T-helper 1 cell treated with Interleukin-12 subunit alpha and Interleukin-12 subunit beta and Interleukin-4 antibody, amounts not matched to agents 30 μg/mL and 1 μg/mL, for 36 hours (primary cell): ENCODE measurements at regions not wholly inside any gene's neighbourhood (a gene's known extent, or its start where the extent isn't known, plus 50 kb on each side); places are given as distances from the start of the nearest gene placed in this dataset.
"Not testable (repeated sequence)": the region's sequence is repeated elsewhere in the genome, so short reads cannot be mapped to it uniquely, and the experiment has no call there.

ENCODE experiments used
- H3K27ac Mint-ChIP-seq: one replicate; pipeline ENCODE4 v1.8.0; 2021; ENCODE audit warnings: mild to moderate bottlenecking, mixed read lengths
- H3K27me3 Mint-ChIP-seq: one replicate; pipeline ENCODE4 v1.8.0; 2021; ENCODE audit warnings: low read depth, mixed read lengths
- H3K36me3 Mint-ChIP-seq: one replicate; pipeline ENCODE4 v1.8.0; 2021; ENCODE audit warnings: low read depth, mixed read lengths
- H3K4me1 Mint-ChIP-seq: one replicate; pipeline ENCODE4 v1.8.0; 2021; ENCODE audit warnings: low read depth, mixed read lengths
- H3K4me3 Mint-ChIP-seq: one replicate; pipeline ENCODE4 v1.8.0; 2021; ENCODE audit warnings: mild to moderate bottlenecking, moderate library complexity, mixed read lengths
- H3K9me3 Mint-ChIP-seq: one replicate; pipeline ENCODE4 v1.8.0; 2021; ENCODE audit warnings: mixed read lengths

DNA sequence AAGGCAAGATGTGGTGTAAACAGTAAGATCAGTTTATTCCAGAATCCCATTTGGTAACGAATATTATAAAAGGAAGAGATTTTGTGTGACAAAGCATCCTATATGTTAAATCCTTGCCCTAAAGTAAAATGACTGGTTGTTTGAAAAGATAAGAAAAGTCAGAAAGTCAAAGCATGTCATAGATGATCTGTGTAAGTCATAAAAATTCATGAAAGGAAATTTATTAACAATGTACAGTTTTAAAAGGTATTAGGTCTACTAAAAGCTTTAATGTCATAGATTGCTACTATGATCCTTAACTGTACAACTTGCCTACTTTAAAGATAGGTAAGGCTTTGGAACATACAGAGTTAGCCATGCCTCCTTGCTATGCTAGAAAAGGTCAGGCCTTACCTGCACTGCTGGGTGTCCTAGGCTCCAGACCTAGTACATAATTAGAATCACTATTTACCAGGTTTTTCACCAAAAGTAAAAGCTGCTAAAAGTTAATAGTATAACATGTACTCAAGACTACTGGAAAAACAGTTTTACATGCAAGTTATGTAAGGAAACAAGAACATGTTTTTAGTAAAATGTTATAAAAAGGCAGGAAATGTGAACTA is 1090.1 kb upstream of the ADGRB3 start:
- no peak overlapping the region for H3K27ac Mint-ChIP-seq
- H3K27me3 Mint-ChIP-seq: no peaks in the 10 kb centered on the region
- peaks cover 15% of the 10 kb centered on the region for H3K9me3 Mint-ChIP-seq
- H3K4me3 Mint-ChIP-seq: no peak overlapping the region
- H3K36me3 Mint-ChIP-seq: no peaks in the 10 kb centered on the region
- no peaks in the 10 kb centered on the region for H3K4me1 Mint-ChIP-seq

DNA sequence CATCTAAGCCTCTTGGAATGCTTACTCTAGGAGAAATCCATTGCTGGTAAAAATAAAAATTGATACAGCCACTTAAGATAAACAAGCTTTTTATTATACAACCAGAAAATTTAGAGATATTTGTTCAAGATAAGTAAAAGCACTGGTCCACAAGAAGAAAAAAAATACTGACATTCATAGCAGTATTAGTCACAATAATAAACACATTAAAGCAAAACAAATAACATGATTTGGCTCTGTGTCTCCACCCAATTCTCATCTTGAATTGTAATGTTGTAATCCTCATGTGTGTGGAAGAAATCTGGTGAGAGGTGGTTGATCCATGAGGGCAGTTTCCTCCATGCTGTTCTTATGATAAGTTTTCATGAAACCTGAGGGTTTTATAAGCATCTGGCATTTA is 1093.5 kb upstream of the ADGRB3 start:
- H3K4me1 Mint-ChIP-seq: no peaks in the 10 kb centered on the region
- H3K27me3 Mint-ChIP-seq: no peaks in the 10 kb centered on the region
- H3K36me3 Mint-ChIP-seq: no peaks in the 10 kb centered on the region
- no peak overlapping the region for H3K27ac Mint-ChIP-seq
- no peak overlapping the region for H3K4me3 Mint-ChIP-seq
- H3K9me3 Mint-ChIP-seq: peaks cover 15% of the 10 kb centered on the region

DNA sequence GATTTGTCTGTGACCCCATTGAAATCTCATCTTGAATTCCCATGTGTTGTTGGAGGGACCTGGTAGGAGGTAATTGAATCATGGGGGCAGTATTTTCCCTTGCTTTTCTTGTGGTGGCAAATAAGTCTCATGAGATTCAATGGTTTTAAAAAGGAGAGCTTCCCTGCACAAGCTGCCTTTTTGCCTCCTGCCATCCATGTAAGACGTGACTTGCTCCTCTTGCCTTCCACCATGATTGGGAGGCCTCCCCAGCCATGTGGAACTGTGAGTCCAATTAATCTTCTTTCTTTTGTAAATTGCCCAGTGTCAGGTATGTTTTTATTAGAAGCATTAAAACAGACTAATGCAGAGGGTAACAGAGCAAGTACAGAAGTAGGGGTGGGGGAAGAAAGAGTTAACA is 1097.0 kb upstream of the ADGRB3 start:
- Mint-ChIP-seq H3K4me3 (no peak overlapping the region), H3K27ac (no peak overlapping the region), H3K36me3 (no peaks in the 10 kb centered on the region), H3K27me3 (no peaks in the 10 kb centered on the region), H3K4me1 (no peaks in the 10 kb centered on the region), H3K9me3 (peaks cover 12% of the 10 kb centered on the region)

DNA sequence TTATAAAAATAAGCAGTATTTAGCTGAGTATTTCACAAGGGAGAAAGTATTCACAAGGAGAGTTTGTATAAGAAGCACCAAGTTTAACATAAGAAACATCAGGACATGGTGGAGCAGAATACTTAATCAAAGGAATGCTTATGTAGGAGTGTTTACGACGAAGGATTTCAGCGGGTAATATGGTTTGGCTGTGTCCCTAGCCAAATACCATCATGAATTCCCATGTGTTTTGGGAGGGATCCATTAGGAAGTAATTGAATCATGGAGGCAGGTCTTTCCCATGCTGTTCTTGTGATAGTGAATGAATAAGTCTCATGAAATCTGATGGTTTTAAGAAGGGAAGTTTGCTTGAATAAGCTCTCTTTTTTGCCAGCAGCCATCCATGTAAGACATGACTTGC is 1099.1 kb upstream of the ADGRB3 start:
- Mint-ChIP-seq H3K36me3 (no peaks in the 10 kb centered on the region), H3K9me3 (peaks cover 7% of the 10 kb centered on the region), H3K4me3 (no peak overlapping the region), H3K27ac (no peak overlapping the region), H3K4me1 (no peaks in the 10 kb centered on the region), H3K27me3 (no peaks in the 10 kb centered on the region)

DNA sequence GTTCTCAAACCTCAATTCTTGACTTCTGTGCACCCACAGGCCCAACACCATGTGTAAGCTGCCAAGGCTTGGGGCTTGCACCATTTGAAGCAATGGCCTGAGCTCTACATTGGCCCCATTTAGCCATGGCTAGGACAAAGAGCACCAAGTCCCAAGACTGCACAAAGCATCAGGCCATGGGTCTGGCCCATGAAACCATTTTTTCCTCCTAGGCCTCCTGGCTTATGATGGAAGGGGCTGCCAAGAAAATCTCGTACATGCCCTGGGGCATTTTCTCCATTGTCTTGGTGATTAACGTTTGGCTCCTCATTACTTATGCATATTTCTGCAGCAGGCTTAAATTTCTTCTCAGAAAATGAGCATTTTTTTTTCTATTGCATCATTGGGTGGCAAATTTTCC is 1128.7 kb upstream of the ADGRB3 start:
- H3K4me3 Mint-ChIP-seq: no peak overlapping the region
- H3K9me3 Mint-ChIP-seq: peaks cover 19% of the 10 kb centered on the region
- H3K36me3 Mint-ChIP-seq: no peaks in the 10 kb centered on the region
- no peak overlapping the region for H3K27ac Mint-ChIP-seq
- H3K27me3 Mint-ChIP-seq: no peaks in the 10 kb centered on the region
- H3K4me1 Mint-ChIP-seq: no peaks in the 10 kb centered on the region

DNA sequence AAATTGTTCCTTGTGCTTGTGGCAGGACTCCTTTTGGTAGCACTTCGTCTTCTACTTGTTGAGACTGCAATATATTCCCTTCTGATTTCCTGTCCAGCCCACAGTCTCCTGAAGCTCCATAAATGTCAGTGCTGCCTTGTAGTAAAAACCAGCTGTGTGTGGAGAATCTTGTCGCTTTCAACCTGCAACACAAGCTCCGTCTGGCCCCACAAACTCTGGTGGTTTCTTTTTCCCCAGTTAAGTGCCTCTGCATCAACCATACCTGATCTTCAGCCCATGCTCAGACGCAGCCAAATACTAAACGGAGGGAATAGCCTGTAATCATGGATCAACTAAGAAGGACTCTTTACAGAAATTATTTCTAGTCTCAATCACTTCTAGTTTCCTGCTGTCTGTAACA is 1133.3 kb upstream of the ADGRB3 start:
- Mint-ChIP-seq H3K4me3 (no peak overlapping the region), H3K36me3 (no peaks in the 10 kb centered on the region), H3K27ac (no peak overlapping the region), H3K4me1 (no peaks in the 10 kb centered on the region), H3K27me3 (no peaks in the 10 kb centered on the region), H3K9me3 (peaks cover 5% of the 10 kb centered on the region)

DNA sequence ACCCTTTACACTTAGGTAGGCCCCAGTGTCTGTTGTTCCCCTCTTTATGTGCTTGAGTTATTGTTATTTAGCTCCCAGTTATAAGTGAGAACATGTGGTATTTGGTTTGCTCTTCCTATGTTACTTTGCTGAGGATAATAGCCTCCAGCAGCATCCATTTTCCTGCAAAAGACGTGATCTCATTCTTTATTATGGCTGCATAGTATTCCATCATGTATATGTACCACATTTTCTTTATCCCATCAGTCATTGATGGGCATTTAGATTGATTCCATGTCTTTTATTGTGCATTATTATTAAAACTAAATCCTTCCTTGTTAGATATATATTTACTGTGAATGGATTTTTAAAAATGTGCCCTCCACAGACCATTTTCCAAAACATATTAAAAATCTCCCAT is 1137.3 kb upstream of the ADGRB3 start:
- Mint-ChIP-seq H3K27me3 (no peaks in the 10 kb centered on the region), H3K4me1 (no peaks in the 10 kb centered on the region), H3K27ac (no peak overlapping the region), H3K4me3 (no peak overlapping the region), H3K36me3 (no peaks in the 10 kb centered on the region), H3K9me3 (peaks cover 9% of the 10 kb centered on the region)

DNA sequence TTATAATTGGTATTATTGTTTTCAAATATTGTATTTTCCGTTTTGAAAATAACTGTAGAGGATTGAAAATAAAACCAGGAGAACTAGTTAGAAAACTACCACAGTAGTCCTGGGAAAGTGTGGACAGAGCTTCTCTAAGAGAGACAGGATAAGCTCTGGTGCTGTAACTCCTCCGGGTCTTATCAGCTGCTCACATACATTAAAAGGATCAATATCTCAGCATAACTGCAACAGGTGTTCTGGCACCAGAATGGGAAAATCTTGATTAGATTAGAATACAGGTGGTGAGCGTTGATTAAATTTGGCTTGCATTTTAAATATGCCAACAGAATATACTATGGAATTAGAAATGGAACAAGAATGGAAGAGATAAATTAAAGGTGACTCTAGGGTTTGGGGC is 1138.9 kb upstream of the ADGRB3 start:
- no peak overlapping the region for H3K27ac Mint-ChIP-seq
- H3K4me1 Mint-ChIP-seq: no peaks in the 10 kb centered on the region
- no peaks in the 10 kb centered on the region for H3K27me3 Mint-ChIP-seq
- peaks cover 13% of the 10 kb centered on the region for H3K9me3 Mint-ChIP-seq
- no peak overlapping the region for H3K4me3 Mint-ChIP-seq
- H3K36me3 Mint-ChIP-seq: no peaks in the 10 kb centered on the region

DNA sequence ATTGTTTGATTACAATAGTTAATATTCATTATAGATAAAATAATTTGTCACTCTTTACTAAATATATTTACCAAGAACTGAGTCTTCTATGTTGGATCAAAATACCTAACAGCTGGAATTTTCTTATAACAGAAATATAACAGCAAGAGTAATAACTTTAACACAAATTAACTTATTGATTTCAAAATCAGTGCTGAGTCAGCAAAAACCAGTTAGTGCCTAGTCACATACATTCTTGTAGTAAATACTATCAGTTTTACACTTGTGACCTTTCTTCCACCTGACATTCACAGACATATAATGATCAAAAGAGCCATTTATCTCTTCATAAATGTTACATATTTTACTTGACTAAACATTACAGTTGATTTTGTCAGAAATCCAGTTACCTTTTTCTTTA is 1141.4 kb upstream of the ADGRB3 start:
- Mint-ChIP-seq H3K27ac (no peak overlapping the region), H3K36me3 (no peaks in the 10 kb centered on the region), H3K4me1 (no peaks in the 10 kb centered on the region), H3K9me3 (peaks cover 26% of the 10 kb centered on the region), H3K4me3 (no peak overlapping the region), H3K27me3 (no peaks in the 10 kb centered on the region)

DNA sequence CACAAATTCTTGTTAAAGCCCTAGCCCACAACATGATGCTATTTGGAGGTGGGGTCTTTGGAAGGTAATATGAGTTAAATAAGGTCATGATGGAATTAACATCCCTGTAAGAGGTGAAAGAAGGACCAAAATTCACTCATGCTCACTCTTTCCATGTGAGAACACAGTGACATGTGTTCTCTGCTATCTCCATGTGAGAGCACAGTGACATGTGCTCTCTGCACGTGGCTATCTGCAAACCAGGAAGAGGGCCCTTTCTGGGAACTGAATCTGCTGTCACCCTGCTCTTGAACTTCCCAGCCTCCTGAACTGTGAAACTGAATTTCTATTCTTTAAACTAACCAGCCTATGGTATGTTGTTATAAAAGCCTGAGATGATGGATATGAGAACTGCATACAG is 1159.4 kb upstream of the ADGRB3 start:
- no peak overlapping the region for H3K27ac Mint-ChIP-seq
- H3K4me1 Mint-ChIP-seq: no peaks in the 10 kb centered on the region
- H3K36me3 Mint-ChIP-seq: no peaks in the 10 kb centered on the region

DNA sequence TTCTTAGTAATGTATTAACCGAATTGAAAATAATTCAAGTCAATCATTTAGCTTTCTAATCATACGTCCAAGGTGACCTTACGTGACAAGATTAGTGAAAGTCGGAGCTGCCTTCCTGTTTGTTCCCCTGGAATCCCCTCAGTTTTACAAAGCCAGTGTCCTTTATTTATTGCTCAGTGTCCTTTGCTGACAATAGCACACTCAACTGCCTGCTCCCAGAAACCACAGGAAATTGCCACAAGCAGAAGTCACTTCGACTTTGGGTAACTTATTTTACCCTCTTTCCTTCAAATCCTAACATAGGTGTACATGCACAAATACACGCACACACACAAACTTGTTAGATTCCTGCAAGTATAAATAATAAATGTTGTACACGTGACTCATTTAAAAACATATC is 1167.7 kb upstream of the ADGRB3 start:
- no peaks in the 10 kb centered on the region for H3K4me1 Mint-ChIP-seq
- H3K36me3 Mint-ChIP-seq: no peaks in the 10 kb centered on the region
- peaks cover 26% of the 10 kb centered on the region for H3K9me3 Mint-ChIP-seq
- H3K27me3 Mint-ChIP-seq: no peaks in the 10 kb centered on the region
- no peak overlapping the region for H3K27ac Mint-ChIP-seq
- no peak overlapping the region for H3K4me3 Mint-ChIP-seq

More for the DNA sequence above, 1159.4 kb upstream of the ADGRB3 start:
- H3K27me3 Mint-ChIP-seq: no peaks in the 10 kb centered on the region
- peaks cover 11% of the 10 kb centered on the region for H3K9me3 Mint-ChIP-seq
- H3K4me3 Mint-ChIP-seq: no peak overlapping the region

DNA sequence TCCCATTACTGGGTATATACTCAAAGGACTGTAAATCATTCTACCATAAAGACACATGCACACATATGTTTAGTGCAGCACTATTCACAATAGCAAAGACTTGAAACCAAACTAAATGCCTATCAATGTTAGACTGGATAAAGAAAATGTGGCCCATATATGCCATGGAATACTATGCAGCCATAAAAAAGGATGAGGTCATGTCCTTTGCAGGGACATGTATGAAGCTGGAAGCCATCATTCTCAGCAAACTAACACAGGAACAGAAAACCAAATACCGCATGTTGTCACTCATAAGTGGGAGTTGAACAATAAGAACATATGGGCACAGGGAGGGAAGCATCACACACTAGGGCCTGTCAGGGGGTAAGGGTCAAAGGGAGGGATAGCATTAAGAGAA is 1172.4 kb upstream of the ADGRB3 start:
- H3K4me3 Mint-ChIP-seq, H3K27me3 Mint-ChIP-seq, H3K36me3 Mint-ChIP-seq, H3K4me1 Mint-ChIP-seq, H3K27ac Mint-ChIP-seq: not testable (repeated sequence)
- H3K9me3 Mint-ChIP-seq: peaks cover 47% of the 10 kb centered on the region

DNA sequence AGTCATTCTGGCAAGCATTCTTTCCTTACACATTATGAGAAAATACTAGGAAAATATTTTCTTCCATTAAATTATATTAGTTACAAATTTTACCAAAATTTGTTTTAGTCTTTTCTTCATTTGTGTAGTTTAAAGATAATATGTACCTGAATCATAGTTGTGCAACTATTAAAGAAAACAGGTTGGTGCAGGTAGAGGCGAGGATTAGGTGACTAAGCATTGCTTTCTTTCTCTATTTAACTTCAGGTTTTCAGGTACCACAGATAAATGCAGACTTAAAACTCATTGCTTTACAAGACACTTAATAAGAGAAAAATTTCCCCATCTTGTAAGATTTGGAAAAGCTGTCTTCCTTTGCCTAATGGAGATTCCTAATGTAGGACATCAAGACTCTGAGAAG is 1175.5 kb upstream of the ADGRB3 start:
- peaks cover 36% of the 10 kb centered on the region for H3K9me3 Mint-ChIP-seq
- no peaks in the 10 kb centered on the region for H3K4me1 Mint-ChIP-seq
- H3K36me3 Mint-ChIP-seq: no peaks in the 10 kb centered on the region
- H3K27me3 Mint-ChIP-seq: no peaks in the 10 kb centered on the region
- no peak overlapping the region for H3K27ac Mint-ChIP-seq
- H3K4me3 Mint-ChIP-seq: no peak overlapping the region

DNA sequence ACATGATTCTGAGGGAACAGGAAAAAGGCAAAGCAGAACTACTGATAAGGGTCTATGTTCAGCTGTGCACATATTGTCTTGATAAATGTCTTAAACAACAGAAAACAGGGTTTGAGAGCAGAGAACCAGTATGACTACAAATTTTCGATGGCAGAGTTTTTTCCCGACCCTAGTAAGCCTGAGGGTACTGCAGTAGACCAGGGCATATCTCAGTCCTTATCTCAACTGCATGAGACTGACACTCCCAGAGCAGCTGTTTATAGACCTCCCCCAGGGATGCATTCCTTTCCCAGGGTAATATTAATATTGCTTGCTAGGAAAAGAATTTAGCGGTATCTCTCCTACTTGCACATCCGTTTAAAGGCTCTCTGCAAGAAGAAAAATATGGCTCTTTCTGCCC is 1176.8 kb upstream of the ADGRB3 start:
- Mint-ChIP-seq H3K4me1 (no peaks in the 10 kb centered on the region), H3K4me3 (no peak overlapping the region), H3K27me3 (no peaks in the 10 kb centered on the region), H3K9me3 (peaks cover 35% of the 10 kb centered on the region), H3K27ac (no peak overlapping the region), H3K36me3 (no peaks in the 10 kb centered on the region)

DNA sequence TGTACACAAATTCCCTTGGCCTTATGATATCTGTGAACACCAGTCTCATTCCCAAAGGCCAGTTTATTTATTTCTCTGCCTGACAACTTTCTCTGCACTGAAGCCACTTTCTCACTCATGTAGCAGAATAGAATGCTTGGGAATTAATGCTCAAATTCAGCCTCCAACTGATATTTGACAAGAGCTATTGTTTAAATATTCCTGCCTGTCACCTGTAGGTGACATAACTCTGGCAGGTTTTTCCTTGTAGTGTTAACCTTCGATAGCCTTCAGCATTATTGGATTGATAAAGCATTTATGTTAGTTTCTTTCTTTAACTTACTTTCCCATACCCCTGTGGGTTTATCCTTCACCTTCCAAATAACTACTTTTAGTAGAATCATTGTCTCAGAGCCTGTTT is 1183.2 kb upstream of the ADGRB3 start:
- Mint-ChIP-seq H3K36me3 (no peaks in the 10 kb centered on the region), H3K4me1 (no peaks in the 10 kb centered on the region), H3K9me3 (peaks cover 8% of the 10 kb centered on the region), H3K4me3 (no peak overlapping the region), H3K27ac (no peak overlapping the region), H3K27me3 (no peaks in the 10 kb centered on the region)

DNA sequence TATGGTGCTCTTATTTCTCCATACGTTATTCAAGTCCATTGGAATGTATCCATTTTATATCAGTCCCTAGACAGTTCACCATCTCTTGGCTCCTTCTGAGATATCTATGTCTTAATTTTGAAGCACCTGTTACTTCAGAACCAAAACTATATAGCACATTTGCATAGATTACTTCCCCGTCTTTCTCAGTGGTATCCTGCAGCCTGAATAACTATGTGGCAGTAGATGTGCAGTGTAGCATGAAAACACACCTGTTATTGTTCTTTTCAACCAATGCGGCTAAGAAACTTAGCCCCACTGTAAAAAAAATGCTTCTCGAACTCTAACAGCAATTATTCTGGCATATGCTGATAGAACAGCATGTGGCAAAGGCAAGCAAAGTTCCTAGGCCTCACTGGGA is 1184.4 kb upstream of the ADGRB3 start:
- Mint-ChIP-seq H3K9me3 (peaks cover 11% of the 10 kb centered on the region), H3K27ac (no peak overlapping the region), H3K4me3 (no peak overlapping the region)

More for the DNA sequence above, 1184.4 kb upstream of the ADGRB3 start:
- Mint-ChIP-seq H3K36me3 (no peaks in the 10 kb centered on the region), H3K4me1 (no peaks in the 10 kb centered on the region), H3K27me3 (no peaks in the 10 kb centered on the region)
